IMR-90 (cell line): ENCODE measurements at regions not wholly inside any gene's neighbourhood (a gene's known extent, or its start where the extent isn't known, plus 50 kb on each side); places are given as distances from the start of the nearest gene placed in this dataset.

ENCODE experiments used
- ATAC-seq: fragments of 200-7000 bp; cut with Tn5 transposase; 2 replicates; pipeline ENCODE4 v1.9.1; 2020; ENCODE audit warnings: low read depth, mild to moderate bottlenecking, moderate library complexity
- BruUV-seq: library from RNA; stranded (reverse); fragments of 400-500 nt; replicated peaks from 2 replicates; lab custom pipeline; 2021; lab: Mats Ljungman, UMichigan
- CTCF ChIA-PET: fragments of 300-600 bp; formaldehyde crosslinking; extraction: SDS; loops from one replicate; lab custom pipeline; 2021; ENCODE audit warnings: antibody characterized with exemption; lab: Yijun Ruan, JAX
- POLR2A ChIA-PET: fragments of 300-600 bp; sonication (Branson Sonifier 250); formaldehyde crosslinking; loops from one replicate; lab custom pipeline; 2022; ENCODE audit warnings: antibody characterized with exemption; ENCODE audit not compliant: unreplicated experiment; lab: Charles Lee
- DNase-seq: peaks from one replicate; pipeline ENCODE4 v3.0.0; 2013
- H2AFZ ChIP-seq: replicated peaks from 2 replicates; pipeline ENCODE3; 2013; ENCODE audit warnings: low read length, mild to moderate bottlenecking; ENCODE audit not compliant: poor library complexity
- H2AK5ac ChIP-seq: 2 replicates; pipeline ENCODE4 v1.6.1; 2013; ENCODE audit warnings: low read depth, low read length, inconsistent platforms
- H2AK9ac ChIP-seq: replicated peaks from 2 replicates; pipeline ENCODE3; 2013; ENCODE audit warnings: mild to moderate bottlenecking, low read depth, low read length, moderate library complexity; ENCODE audit not compliant: poor library complexity
- H2BK120ac ChIP-seq: 2 replicates; pipeline ENCODE4 v1.6.1; 2013; ENCODE audit warnings: low read depth, low read length, inconsistent platforms
- H2BK15ac ChIP-seq: 3 replicates; pipeline ENCODE4 v1.6.1; 2013; ENCODE audit warnings: low read depth, low read length, inconsistent platforms
- H2BK20ac ChIP-seq: 2 replicates; pipeline ENCODE4 v1.6.1; 2013; ENCODE audit warnings: low read depth, mild to moderate bottlenecking, inconsistent platforms, low read length, moderate library complexity
- H2BK5ac ChIP-seq: 2 replicates; pipeline ENCODE4 v1.6.1; 2013; ENCODE audit warnings: mild to moderate bottlenecking, low read depth, low read length, inconsistent platforms; ENCODE audit not compliant: poor library complexity, severe bottlenecking
- H3K14ac ChIP-seq: replicated peaks from 2 replicates; pipeline ENCODE4 v1.6.1; 2013; ENCODE audit warnings: low read depth, low read length, inconsistent platforms
- H3K18ac ChIP-seq: 2 replicates; pipeline ENCODE4 v1.6.1; 2013; ENCODE audit warnings: low read depth, low read length, control low read depth
- H3K23ac ChIP-seq: 2 replicates; pipeline ENCODE4 v1.6.1; 2013; ENCODE audit warnings: low read depth, low read length, inconsistent platforms
- H3K27ac ChIP-seq: 2 replicates; pipeline ENCODE4 v1.5.1; 2013; ENCODE audit warnings: mild to moderate bottlenecking, control low read depth, low read length; ENCODE audit not compliant: insufficient read depth
- H3K27me3 ChIP-seq: 2 replicates; pipeline ENCODE4 v1.6.1; 2013; ENCODE audit warnings: low read length; ENCODE audit not compliant: control insufficient read depth, insufficient read depth
- H3K36me3 ChIP-seq: 2 replicates; pipeline ENCODE4 v1.6.1; 2013; ENCODE audit warnings: low read length, mixed read lengths; ENCODE audit not compliant: control insufficient read depth, insufficient read depth
- H3K4ac ChIP-seq: 2 replicates; pipeline ENCODE4 v1.6.1; 2013; ENCODE audit warnings: low read depth, low read length, inconsistent platforms
- H3K4me1 ChIP-seq: 2 replicates; pipeline ENCODE4 v1.6.1; 2013; ENCODE audit warnings: low read length, mixed read lengths; ENCODE audit not compliant: control insufficient read depth, insufficient read depth
- H3K4me2 ChIP-seq: 2 replicates; pipeline ENCODE4 v1.6.1; 2013; ENCODE audit warnings: low read depth, mild to moderate bottlenecking, control low read depth, low read length, moderate library complexity
- H3K4me3 ChIP-seq: 2 replicates; pipeline ENCODE4 v1.5.1; 2013; ENCODE audit warnings: low read depth, mild to moderate bottlenecking, control low read depth, low read length, moderate library complexity; ENCODE audit not compliant: insufficient read depth
- H3K56ac ChIP-seq: 2 replicates; pipeline ENCODE4 v1.6.1; 2013; ENCODE audit warnings: low read length, inconsistent platforms; ENCODE audit not compliant: insufficient read depth; ENCODE audit errors: extremely low read depth
- H3K79me1 ChIP-seq, 2 experiments: 2 replicates each; pipeline ENCODE4 v1.6.1; 2013; ENCODE audit warnings: low read length in 2 of 2, inconsistent platforms in 1 of 2, low read depth in 1 of 2
- H3K9ac ChIP-seq: 2 replicates; pipeline ENCODE4 v1.6.1; 2013; ENCODE audit warnings: low read depth, low read length, control low read depth
- H3K9me1 ChIP-seq: 2 replicates; pipeline ENCODE4 v1.6.1; 2013; ENCODE audit warnings: low read length, inconsistent platforms; ENCODE audit not compliant: insufficient read depth
- H3K9me3 ChIP-seq: 2 replicates; pipeline ENCODE4 v1.6.1; 2013; ENCODE audit warnings: low read length; ENCODE audit not compliant: control insufficient read depth, insufficient read depth
- H4K20me1 ChIP-seq: 2 replicates; pipeline ENCODE4 v1.6.1; 2013; ENCODE audit warnings: low read length, inconsistent platforms; ENCODE audit not compliant: insufficient read depth
- H4K5ac ChIP-seq: 2 replicates; pipeline ENCODE4 v1.6.1; 2013; ENCODE audit warnings: mild to moderate bottlenecking, low read depth, low read length, control low read depth
- H4K8ac ChIP-seq, 2 experiments: 2 replicates each; pipeline ENCODE4 v1.6.1; 2013; ENCODE audit warnings: low read depth in 2 of 2, low read length in 2 of 2, control low read depth in 1 of 2, inconsistent platforms in 1 of 2
- H4K91ac ChIP-seq: 2 replicates; pipeline ENCODE4 v1.6.1; 2013; ENCODE audit warnings: low read depth, low read length, inconsistent platforms; ENCODE audit not compliant: insufficient read depth
- BHLHE40 ChIP-seq: fragments of 150-350 bp; IDR thresholded peaks from 2 replicates; pipeline ENCODE4 v1.6.1; 2016; ENCODE audit warnings: mild to moderate bottlenecking, low read depth, low read length
- CEBPB ChIP-seq: IDR thresholded peaks from 2 replicates; pipeline ENCODE4 v1.6.1; 2012; ENCODE audit warnings: low read depth, low read length, improper control_type of control experiment
- CHD1 ChIP-seq: IDR thresholded peaks from 2 replicates; pipeline ENCODE4 v1.6.1; 2012; ENCODE audit warnings: low read depth, low read length, improper control_type of control experiment
- ELK1 ChIP-seq: fragments of 150-350 bp; IDR thresholded peaks from 2 replicates; pipeline ENCODE4 v1.6.1; 2016; ENCODE audit warnings: low read depth, mild to moderate bottlenecking, low read length, moderate library complexity, borderline replicate concordance
- FOS ChIP-seq: fragments of 150-350 bp; IDR thresholded peaks from 2 replicates; pipeline ENCODE4 v1.6.1; 2016; ENCODE audit warnings: low read depth, low read length
- MAFK ChIP-seq: IDR thresholded peaks from 2 replicates; pipeline ENCODE4 v1.6.1; 2012; ENCODE audit warnings: low read depth, low read length, improper control_type of control experiment
- MAZ ChIP-seq: IDR thresholded peaks from 2 replicates; pipeline ENCODE4 v1.6.1; 2012; ENCODE audit warnings: low read depth, mild to moderate bottlenecking, low read length, improper control_type of control experiment, moderate library complexity, borderline replicate concordance
- MXI1 ChIP-seq: IDR thresholded peaks from 2 replicates; pipeline ENCODE4 v1.6.1; 2012; ENCODE audit warnings: low read depth, mild to moderate bottlenecking, low read length, moderate library complexity, borderline replicate concordance
- NFE2L2 ChIP-seq: fragments of 150-350 bp; IDR thresholded peaks from 2 replicates; pipeline ENCODE4 v1.6.1; 2016; ENCODE audit warnings: low read depth, mild to moderate bottlenecking, low read length
- RCOR1 ChIP-seq: IDR thresholded peaks from 2 replicates; pipeline ENCODE4 v1.6.1; 2012; ENCODE audit warnings: mild to moderate bottlenecking, low read length, improper control_type of control experiment; ENCODE audit not compliant: insufficient replicate concordance
- RFX5 ChIP-seq: IDR thresholded peaks from 2 replicates; pipeline ENCODE4 v1.8.0; 2012; ENCODE audit warnings: low read depth, mild to moderate bottlenecking, low read length, moderate library complexity
- USF2 ChIP-seq: fragments of 150-350 bp; IDR thresholded peaks from 2 replicates; pipeline ENCODE4 v1.6.1; 2017; ENCODE audit warnings: mild to moderate bottlenecking, antibody characterized with exemption, low read length, low read depth
- WGBS, 2 experiments: methylation state at CpG; one replicate each; pipeline versions ENCODE4 v1.1.5 to v1.1.7; 2013; ENCODE audit warnings: missing lambda C conversion rate in 2 of 2; ENCODE audit not compliant: insufficient read length in 1 of 2; ENCODE audit errors: extremely low coverage in 2 of 2; 5-methylcytosine and 5-hydroxymethylcytosine counted together
- dilution Hi-C: fragments of 300-500 bp; cut with HindIII; formaldehyde crosslinking; loops from one replicate; pipeline ENCODE4 v1.14.3; 2018; ENCODE audit warnings: low sequenced_read_pairs; ENCODE audit not compliant: unreplicated experiment
- in situ Hi-C: fragments of 300-500 bp; cut with MboI; formaldehyde crosslinking; loops from 3 replicates; pipeline ENCODE4 v1.14.3; 2019; ENCODE audit warnings: low sequenced_read_pairs, inconsistent platforms, mixed read lengths
- intact Hi-C: fragments of 100-400 bp; cut with micrococcal nuclease; formaldehyde crosslinking; loops from 2 replicates; pipeline ENCODE4 v1.10.0; 2022

- Histone ChIP-seq H2AK5ac (no peak overlapping the region), H2BK20ac (no peak overlapping the region), H3K27me3 (no peaks in the 10 kb centered on the region), H3K9ac (no peak overlapping the region), H3K9me3 (no peaks in the 10 kb centered on the region), H2BK5ac (no peak overlapping the region), H3K36me3 (no peaks in the 10 kb centered on the region), H3K14ac (no peak overlapping the region), H3K9me1 (peaks cover 2% of the 10 kb centered on the region; the same call in 1 of the 2 replicates), H3K18ac (no peak overlapping the region), H2BK15ac (no peak overlapping the region), H3K79me1 (no peaks in the 10 kb centered on the region), H3K27ac (no peak overlapping the region), H4K8ac (no peak overlapping the region), H3K56ac (no peak overlapping the region), H3K4me2 (no peak overlapping the region), H4K91ac (no peak overlapping the region), H2AFZ (no peak overlapping the region), H4K20me1 (no peaks in the 10 kb centered on the region), H2BK120ac (no peak overlapping the region), H2AK9ac (no peak overlapping the region), H3K4me3 (no peak overlapping the region), H4K5ac (no peak overlapping the region), H3K4ac (no peak overlapping the region), H3K4me1 (0 out of 2 replicates have a peak, but pooled peaks cover 2% of the 10 kb centered on the region), H3K23ac (no peak overlapping the region)
- intact Hi-C loops = no loop called here
- WGBS, 2 experiments = no CpG with 5 or more reads among the region's 1 CpG
- ATAC-seq (no peak), DNase-seq (no peak)
- CTCF ChIA-PET = interaction anchor here (0.7 kb wide), 1 partner anchor 1620 kb away, joined by 4 read pairs; no protein-coding TSS in a partner anchor
- no TSS peak for BruUV-seq
- POLR2A ChIA-PET = no interaction called here
- dilution Hi-C loops = no loop called here
- TF ChIP-seq CHD1 (no peak), ELK1 (no peak), RCOR1 (no peak), FOS (no peak), BHLHE40 (no peak), USF2 (no peak), NFE2L2 (no peak), CEBPB (no peak), RFX5 (no peak), MXI1 (no peak), MAFK (no peak), MAZ (no peak)
- in situ Hi-C loops = no loop called here
These were observed 89.8 kb upstream of the GNG12 start for GRCh38 chr1:67923074-67923473.
